IMR-90 (cell line): ENCODE measurements at regions not wholly inside any gene's neighbourhood (a gene's known extent, or its start where the extent isn't known, plus 50 kb on each side); places are given as distances from the start of the nearest gene placed in this dataset.

Experiments
- ATAC-seq: fragments of 200-7000 bp; cut with Tn5 transposase; 2 replicates; pipeline ENCODE4 v1.9.1; 2020; ENCODE audit warnings: low read depth, mild to moderate bottlenecking, moderate library complexity
- BruUV-seq: library from RNA; stranded (reverse); fragments of 400-500 nt; replicated peaks from 2 replicates; lab custom pipeline; 2021; lab: Mats Ljungman, UMichigan
- CTCF ChIA-PET: fragments of 300-600 bp; formaldehyde crosslinking; extraction: SDS; loops from one replicate; lab custom pipeline; 2021; ENCODE audit warnings: antibody characterized with exemption; lab: Yijun Ruan, JAX
- POLR2A ChIA-PET: fragments of 300-600 bp; sonication (Branson Sonifier 250); formaldehyde crosslinking; loops from one replicate; lab custom pipeline; 2022; ENCODE audit warnings: antibody characterized with exemption; ENCODE audit not compliant: unreplicated experiment; lab: Charles Lee
- DNase-seq: peaks from one replicate; pipeline ENCODE4 v3.0.0; 2013
- H2AFZ ChIP-seq: replicated peaks from 2 replicates; pipeline ENCODE3; 2013; ENCODE audit warnings: low read length, mild to moderate bottlenecking; ENCODE audit not compliant: poor library complexity
- H2AK5ac ChIP-seq: 2 replicates; pipeline ENCODE4 v1.6.1; 2013; ENCODE audit warnings: low read depth, low read length, inconsistent platforms
- H2AK9ac ChIP-seq: replicated peaks from 2 replicates; pipeline ENCODE3; 2013; ENCODE audit warnings: mild to moderate bottlenecking, low read depth, low read length, moderate library complexity; ENCODE audit not compliant: poor library complexity
- H2BK120ac ChIP-seq: 2 replicates; pipeline ENCODE4 v1.6.1; 2013; ENCODE audit warnings: low read depth, low read length, inconsistent platforms
- H2BK15ac ChIP-seq: 3 replicates; pipeline ENCODE4 v1.6.1; 2013; ENCODE audit warnings: low read depth, low read length, inconsistent platforms
- H2BK20ac ChIP-seq: 2 replicates; pipeline ENCODE4 v1.6.1; 2013; ENCODE audit warnings: low read depth, mild to moderate bottlenecking, inconsistent platforms, low read length, moderate library complexity
- H2BK5ac ChIP-seq: 2 replicates; pipeline ENCODE4 v1.6.1; 2013; ENCODE audit warnings: mild to moderate bottlenecking, low read depth, low read length, inconsistent platforms; ENCODE audit not compliant: poor library complexity, severe bottlenecking
- H3K14ac ChIP-seq: replicated peaks from 2 replicates; pipeline ENCODE4 v1.6.1; 2013; ENCODE audit warnings: low read depth, low read length, inconsistent platforms
- H3K18ac ChIP-seq: 2 replicates; pipeline ENCODE4 v1.6.1; 2013; ENCODE audit warnings: low read depth, low read length, control low read depth
- H3K23ac ChIP-seq: 2 replicates; pipeline ENCODE4 v1.6.1; 2013; ENCODE audit warnings: low read depth, low read length, inconsistent platforms
- H3K27ac ChIP-seq: 2 replicates; pipeline ENCODE4 v1.5.1; 2013; ENCODE audit warnings: mild to moderate bottlenecking, control low read depth, low read length; ENCODE audit not compliant: insufficient read depth
- H3K27me3 ChIP-seq: 2 replicates; pipeline ENCODE4 v1.6.1; 2013; ENCODE audit warnings: low read length; ENCODE audit not compliant: control insufficient read depth, insufficient read depth
- H3K36me3 ChIP-seq: 2 replicates; pipeline ENCODE4 v1.6.1; 2013; ENCODE audit warnings: low read length, mixed read lengths; ENCODE audit not compliant: control insufficient read depth, insufficient read depth
- H3K4ac ChIP-seq: 2 replicates; pipeline ENCODE4 v1.6.1; 2013; ENCODE audit warnings: low read depth, low read length, inconsistent platforms
- H3K4me1 ChIP-seq: 2 replicates; pipeline ENCODE4 v1.6.1; 2013; ENCODE audit warnings: low read length, mixed read lengths; ENCODE audit not compliant: control insufficient read depth, insufficient read depth
- H3K4me2 ChIP-seq: 2 replicates; pipeline ENCODE4 v1.6.1; 2013; ENCODE audit warnings: low read depth, mild to moderate bottlenecking, control low read depth, low read length, moderate library complexity
- H3K4me3 ChIP-seq: 2 replicates; pipeline ENCODE4 v1.5.1; 2013; ENCODE audit warnings: low read depth, mild to moderate bottlenecking, control low read depth, low read length, moderate library complexity; ENCODE audit not compliant: insufficient read depth
- H3K56ac ChIP-seq: 2 replicates; pipeline ENCODE4 v1.6.1; 2013; ENCODE audit warnings: low read length, inconsistent platforms; ENCODE audit not compliant: insufficient read depth; ENCODE audit errors: extremely low read depth
- H3K79me1 ChIP-seq, 2 experiments: 2 replicates each; pipeline ENCODE4 v1.6.1; 2013; ENCODE audit warnings: low read length in 2 of 2, inconsistent platforms in 1 of 2, low read depth in 1 of 2
- H3K9ac ChIP-seq: 2 replicates; pipeline ENCODE4 v1.6.1; 2013; ENCODE audit warnings: low read depth, low read length, control low read depth
- H3K9me1 ChIP-seq: 2 replicates; pipeline ENCODE4 v1.6.1; 2013; ENCODE audit warnings: low read length, inconsistent platforms; ENCODE audit not compliant: insufficient read depth
- H3K9me3 ChIP-seq: 2 replicates; pipeline ENCODE4 v1.6.1; 2013; ENCODE audit warnings: low read length; ENCODE audit not compliant: control insufficient read depth, insufficient read depth
- H4K20me1 ChIP-seq: 2 replicates; pipeline ENCODE4 v1.6.1; 2013; ENCODE audit warnings: low read length, inconsistent platforms; ENCODE audit not compliant: insufficient read depth
- H4K5ac ChIP-seq: 2 replicates; pipeline ENCODE4 v1.6.1; 2013; ENCODE audit warnings: mild to moderate bottlenecking, low read depth, low read length, control low read depth
- H4K8ac ChIP-seq, 2 experiments: 2 replicates each; pipeline ENCODE4 v1.6.1; 2013; ENCODE audit warnings: low read depth in 2 of 2, low read length in 2 of 2, control low read depth in 1 of 2, inconsistent platforms in 1 of 2
- H4K91ac ChIP-seq: 2 replicates; pipeline ENCODE4 v1.6.1; 2013; ENCODE audit warnings: low read depth, low read length, inconsistent platforms; ENCODE audit not compliant: insufficient read depth
- BHLHE40 ChIP-seq: fragments of 150-350 bp; IDR thresholded peaks from 2 replicates; pipeline ENCODE4 v1.6.1; 2016; ENCODE audit warnings: mild to moderate bottlenecking, low read depth, low read length
- CHD1 ChIP-seq: IDR thresholded peaks from 2 replicates; pipeline ENCODE4 v1.6.1; 2012; ENCODE audit warnings: low read depth, low read length, improper control_type of control experiment
- MAFK ChIP-seq: IDR thresholded peaks from 2 replicates; pipeline ENCODE4 v1.6.1; 2012; ENCODE audit warnings: low read depth, low read length, improper control_type of control experiment
- MXI1 ChIP-seq: IDR thresholded peaks from 2 replicates; pipeline ENCODE4 v1.6.1; 2012; ENCODE audit warnings: low read depth, mild to moderate bottlenecking, low read length, moderate library complexity, borderline replicate concordance
- POLR2A ChIP-seq: IDR thresholded peaks from 2 replicates; pipeline ENCODE4 v1.6.1; 2012; ENCODE audit warnings: mild to moderate bottlenecking, low read depth, low read length
- RAD21 ChIP-seq: IDR thresholded peaks from 2 replicates; pipeline ENCODE4 v1.6.1; 2012; ENCODE audit warnings: low read length, improper control_type of control experiment
- RFX5 ChIP-seq: IDR thresholded peaks from 2 replicates; pipeline ENCODE4 v1.8.0; 2012; ENCODE audit warnings: low read depth, mild to moderate bottlenecking, low read length, moderate library complexity
- USF2 ChIP-seq: fragments of 150-350 bp; IDR thresholded peaks from 2 replicates; pipeline ENCODE4 v1.6.1; 2017; ENCODE audit warnings: mild to moderate bottlenecking, antibody characterized with exemption, low read length, low read depth
- WGBS, 2 experiments: methylation state at CpG; one replicate each; pipeline versions ENCODE4 v1.1.5 to v1.1.7; 2013; ENCODE audit warnings: missing lambda C conversion rate in 2 of 2; ENCODE audit not compliant: insufficient read length in 1 of 2; ENCODE audit errors: extremely low coverage in 2 of 2; 5-methylcytosine and 5-hydroxymethylcytosine counted together
- dilution Hi-C: fragments of 300-500 bp; cut with HindIII; formaldehyde crosslinking; loops from one replicate; pipeline ENCODE4 v1.14.3; 2018; ENCODE audit warnings: low sequenced_read_pairs; ENCODE audit not compliant: unreplicated experiment
- in situ Hi-C: fragments of 300-500 bp; cut with MboI; formaldehyde crosslinking; loops from 3 replicates; pipeline ENCODE4 v1.14.3; 2019; ENCODE audit warnings: low sequenced_read_pairs, inconsistent platforms, mixed read lengths
- intact Hi-C: fragments of 100-400 bp; cut with micrococcal nuclease; formaldehyde crosslinking; loops from 2 replicates; pipeline ENCODE4 v1.10.0; 2022

DNA sequence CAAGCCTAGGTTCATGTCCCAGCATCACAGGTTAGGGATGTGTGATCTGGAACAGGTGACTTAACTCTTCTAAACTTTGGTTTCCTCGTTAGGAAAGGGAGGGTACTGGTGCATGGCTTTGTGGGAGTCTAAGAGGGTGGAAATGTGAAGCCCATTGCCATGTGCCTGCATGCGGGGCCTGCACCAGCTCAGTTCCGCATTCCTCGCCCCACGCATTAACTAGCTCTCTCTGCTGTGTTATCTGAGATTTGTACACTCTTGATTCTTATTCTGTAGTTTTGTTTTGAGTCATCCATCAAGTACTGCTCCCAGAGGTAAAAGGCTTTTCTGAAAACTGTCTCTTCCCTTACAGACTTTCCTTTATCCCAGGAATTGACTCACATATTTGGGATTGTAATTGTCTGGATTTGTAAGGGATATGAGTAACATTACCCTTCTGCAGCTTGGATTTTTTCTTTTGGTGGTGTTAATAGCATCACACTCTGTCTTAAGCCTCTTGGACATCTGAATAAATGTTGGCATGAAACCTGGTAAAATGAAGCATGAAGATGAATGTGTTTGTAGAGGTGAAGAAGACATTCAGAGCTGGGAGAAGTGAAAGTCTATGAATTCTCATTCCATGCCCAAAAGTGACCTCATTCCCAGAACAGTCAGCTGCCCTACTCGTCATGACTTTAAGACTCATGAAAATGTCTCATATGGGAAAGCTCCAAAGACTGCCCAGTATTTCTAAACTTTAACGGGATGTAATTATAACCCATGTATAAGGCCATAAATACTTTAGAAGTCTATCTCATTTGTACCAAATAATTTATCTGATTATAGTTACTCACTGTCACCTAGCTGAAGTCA is 357.3 kb downstream of the FOXA2 start:
- no peak for DNase-seq
- H3K9ac ChIP-seq, result no peak overlapping the region
- POLR2A ChIA-PET, result no interaction called here

More for the DNA sequence above, 357.3 kb downstream of the FOXA2 start:
- Histone ChIP-seq H2BK15ac (no peak overlapping the region), H4K5ac (no peak overlapping the region), H3K9me3 (peaks cover 12% of the 10 kb centered on the region; the same call in 1 of the 2 replicates), H3K56ac (no peak overlapping the region), H2AFZ (no peak overlapping the region), H3K9me1 (no peaks in the 10 kb centered on the region), H3K27ac (no peak overlapping the region), H3K18ac (no peak overlapping the region), H3K4me3 (no peak overlapping the region), H3K4me1 (no peaks in the 10 kb centered on the region), H3K36me3 (no peaks in the 10 kb centered on the region), H3K4me2 (no peak overlapping the region), H2BK5ac (no peak overlapping the region), H4K8ac (no peak overlapping the region), H2AK5ac (no peak overlapping the region), H4K20me1 (no peaks in the 10 kb centered on the region), H3K4ac (no peak overlapping the region), H4K91ac (no peak overlapping the region), H2BK20ac (no peak overlapping the region), H2AK9ac (no peak overlapping the region), H3K79me1 (no peaks in the 10 kb centered on the region), H3K14ac (no peak overlapping the region), H3K23ac (no peak overlapping the region), H3K27me3 (no peaks in the 10 kb centered on the region), H2BK120ac (no peak overlapping the region)
- intact Hi-C loops (no loop called here), in situ Hi-C loops (no loop called here), dilution Hi-C loops (no loop called here)
- CTCF ChIA-PET, result no interaction called here
- ATAC-seq, result no peak
- TF ChIP-seq POLR2A, result no peak
- TF ChIP-seq MAFK, result no peak
- TF ChIP-seq RFX5, result no peak
- no peak for TF ChIP-seq USF2
- no peak for TF ChIP-seq RAD21
- no peak for TF ChIP-seq MXI1
- TF ChIP-seq BHLHE40, result no peak
- no peak for TF ChIP-seq CHD1
- BruUV-seq, result no TSS peak
- WGBS, 2 experiments, result no CpG with 5 or more reads among the region's 7 CpGs
